NCI-H2029 treated with DMSO at 0.1 percent for 48 hours (cell line): ENCODE measurements at regions not wholly inside any gene's neighbourhood (a gene's known extent, or its start where the extent isn't known, plus 50 kb on each side); places are given as distances from the start of the nearest gene placed in this dataset.

ENCODE experiments used
- DNase-seq: peaks from one replicate; lab custom pipeline; 2025; lab: John Stamatoyannopoulos, UW

- DNase-seq, result no peak
Observed at GRCh38 chr17:79396696-79397095, 214.2 kb downstream of the RBFOX3 start.

DNA sequence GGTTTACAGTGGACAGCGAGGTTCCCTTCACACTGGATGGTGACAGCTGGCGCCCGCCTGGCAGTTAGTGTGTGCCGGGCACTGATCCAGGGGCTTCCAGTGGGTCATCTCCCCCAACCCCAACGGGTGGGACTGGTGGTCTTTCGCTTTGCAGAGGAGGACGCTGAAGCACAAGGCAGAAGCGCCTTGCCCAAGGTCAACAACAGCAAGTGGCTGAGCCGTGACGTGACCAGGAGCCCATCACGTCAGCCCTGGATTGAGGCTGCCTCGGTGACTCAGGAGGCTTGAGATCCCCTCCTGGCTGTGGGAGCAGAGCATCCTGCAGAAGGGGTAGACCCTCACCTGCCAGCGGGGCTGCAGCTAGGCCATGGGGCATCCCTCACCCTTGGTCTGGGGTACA, 215.3 kb downstream of the RBFOX3 start:
- DNase-seq, result no peak

GRCh38 chr17:79395066-79395465, 215.8 kb downstream of the RBFOX3 start:
- no peak for DNase-seq

GRCh38 chr17:79393358-79394052, 217.3 kb downstream of the RBFOX3 start:
- DNase-seq, result peak; percentile 16

DNA sequence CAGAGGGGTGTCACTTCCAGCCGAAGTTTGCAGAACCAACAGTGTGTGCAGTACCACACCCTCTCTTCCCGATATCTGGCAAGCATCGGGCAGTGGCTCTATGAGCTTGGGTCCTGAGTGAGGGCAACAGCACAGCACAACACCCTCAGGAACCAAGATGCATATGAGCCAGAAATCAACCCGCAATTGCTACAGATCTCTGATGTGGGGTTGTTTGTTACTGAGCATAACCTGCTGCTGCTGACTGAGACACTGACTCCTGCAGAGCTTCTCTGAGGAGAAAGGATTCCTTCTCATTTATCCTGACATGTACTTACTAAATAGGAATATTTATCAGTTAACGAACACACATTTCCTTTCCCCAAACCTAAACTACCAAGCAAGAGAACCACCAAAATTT, 218.3 kb downstream of the RBFOX3 start:
- DNase-seq, result no peak

DNA sequence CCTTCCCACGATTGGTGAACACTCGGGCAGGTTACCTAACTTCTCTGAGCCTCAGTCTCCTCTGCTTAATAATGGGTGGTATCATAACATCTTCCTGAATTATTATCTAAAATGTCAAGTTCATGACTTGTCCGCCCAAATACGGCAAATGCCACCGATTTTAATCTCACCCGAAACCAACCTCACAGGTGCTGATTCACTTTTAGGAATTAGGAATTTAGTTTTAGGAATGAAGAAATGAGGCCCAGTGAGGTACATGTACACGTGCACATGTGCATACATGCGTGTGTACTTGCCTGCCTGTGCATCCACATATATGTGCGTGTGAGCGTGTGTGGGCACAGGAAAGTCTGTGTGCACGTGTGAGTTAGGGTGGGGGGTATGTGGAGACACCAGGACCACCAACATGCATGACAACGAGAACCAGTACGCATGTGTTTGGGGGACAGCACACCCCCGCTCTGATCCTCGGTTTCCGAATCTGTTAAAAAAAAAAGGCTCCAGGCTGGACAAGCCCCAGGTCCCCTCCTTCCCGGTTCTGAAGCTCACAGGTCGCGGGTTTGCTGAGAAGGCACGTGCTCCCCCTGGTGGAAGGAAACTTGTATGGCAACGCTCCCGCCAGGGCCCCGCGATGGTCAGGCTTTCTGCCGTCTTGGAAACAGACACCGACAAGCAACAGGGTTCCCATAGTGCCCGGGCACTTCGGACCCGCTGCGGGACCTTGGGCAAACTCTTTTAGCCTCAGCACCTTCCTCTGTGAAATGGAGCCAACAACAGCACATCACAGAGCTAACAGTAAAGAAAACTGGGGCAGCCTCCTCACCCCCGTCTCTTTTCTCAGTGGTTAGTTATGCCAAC, 219.2 kb downstream of the RBFOX3 start:
- DNase-seq, result peak; percentile 41

DNA sequence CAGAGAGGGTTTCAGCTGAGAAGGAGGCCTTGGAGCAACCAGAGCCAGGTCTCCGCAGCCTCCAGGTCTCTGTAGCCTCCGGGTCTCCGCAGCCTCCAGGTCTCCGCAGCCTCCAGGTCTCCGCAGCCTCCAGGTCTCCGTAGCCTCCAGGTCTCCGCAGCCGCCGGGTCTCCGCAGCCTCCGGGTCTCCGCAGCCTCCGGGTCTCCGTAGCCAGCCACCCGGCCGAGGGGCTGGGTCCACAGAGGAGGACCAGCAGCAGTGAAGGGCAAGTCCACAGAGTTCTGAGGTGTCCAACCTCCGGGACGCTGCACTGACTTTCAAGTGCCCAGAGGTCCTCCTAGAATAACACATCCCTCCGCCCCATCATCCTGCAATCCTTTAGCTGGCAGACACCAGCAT, 221.0 kb downstream of the RBFOX3 start:
- no peak for DNase-seq

DNA sequence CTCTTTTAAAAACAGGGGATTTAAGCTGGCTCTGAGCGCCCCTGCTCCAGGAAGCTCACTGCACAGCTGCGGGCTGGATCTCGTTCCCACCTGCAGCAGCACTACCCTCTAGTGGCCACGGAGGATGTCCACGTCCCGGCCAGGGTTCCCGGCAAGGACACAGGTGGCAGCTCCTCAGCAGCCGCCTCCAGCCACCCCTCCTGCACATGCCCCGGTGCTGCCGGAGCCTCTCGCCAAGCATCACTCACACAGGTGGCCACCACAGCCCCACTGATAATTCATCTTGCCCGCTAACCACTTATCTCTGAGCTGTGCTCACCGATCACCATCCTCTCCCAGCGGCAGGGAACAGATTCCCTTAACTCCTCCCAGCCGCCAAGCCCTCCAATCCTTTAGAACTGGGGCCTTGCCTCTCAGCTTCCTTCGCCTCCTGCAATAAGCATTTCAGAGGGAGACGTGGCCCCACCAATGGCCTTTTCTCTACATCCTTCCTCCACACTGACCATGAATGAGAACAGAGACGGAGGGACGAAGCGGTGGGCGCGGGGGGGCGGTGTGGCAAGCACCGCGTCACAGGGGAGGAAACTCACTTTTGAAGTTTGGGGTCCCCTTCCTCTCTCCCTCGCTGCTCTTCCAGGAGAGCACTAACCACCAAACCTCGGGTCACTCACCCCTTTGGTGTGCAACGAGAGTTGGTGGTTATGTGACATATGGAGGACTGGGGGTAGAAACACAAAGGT, 222.1 kb downstream of the RBFOX3 start:
- DNase-seq, result no peak

- no peak for DNase-seq
Observed at GRCh38 chr17:79387783-79388182, 223.1 kb downstream of the RBFOX3 start.

DNA sequence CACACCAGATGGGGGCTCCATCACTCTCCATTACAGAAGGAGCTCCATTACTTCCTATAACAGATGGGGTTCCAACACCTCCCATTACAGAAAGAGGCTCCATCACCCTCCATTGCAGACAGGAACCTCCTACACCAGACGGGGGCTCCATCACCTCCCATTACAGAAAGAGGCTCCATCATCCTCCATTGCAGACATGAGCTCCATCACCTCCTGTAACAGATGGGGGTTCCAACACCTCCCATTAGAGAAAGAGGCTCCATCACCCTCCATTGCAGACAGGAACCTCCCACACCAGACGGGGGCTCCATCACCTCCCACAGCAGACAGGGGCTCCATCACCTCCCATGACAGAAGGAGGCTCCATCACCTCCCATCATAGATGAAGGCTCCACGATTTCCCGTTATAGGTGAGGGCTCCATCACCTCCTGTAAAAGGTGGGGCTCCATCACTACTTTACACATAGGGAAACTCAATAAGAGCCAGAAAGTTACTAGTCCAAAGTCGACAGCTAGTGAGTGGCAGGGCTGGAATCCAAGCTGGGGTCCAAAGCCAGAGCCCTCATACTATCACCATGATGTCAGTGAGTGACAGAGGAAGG, 224.8 kb downstream of the RBFOX3 start:
- no peak for DNase-seq

DNA sequence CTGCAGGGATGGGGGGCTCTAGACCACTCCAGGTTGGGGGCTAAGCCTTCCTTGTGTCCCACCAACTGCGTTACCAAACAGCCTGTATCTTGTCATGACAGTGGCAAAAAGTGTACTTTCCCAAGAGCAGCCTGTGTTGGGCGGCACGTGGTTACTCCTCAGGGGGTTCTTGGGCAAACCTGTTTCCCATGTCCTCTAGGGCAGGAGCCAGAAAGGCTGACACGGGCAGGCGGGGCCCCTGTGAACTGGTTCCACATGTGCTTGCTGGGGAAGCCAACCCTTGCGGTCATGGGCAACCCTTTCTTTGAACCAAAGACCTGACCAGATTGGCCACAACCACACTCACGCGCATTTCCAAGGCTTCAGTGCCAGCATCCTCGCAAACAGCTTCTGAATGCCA, 228.5 kb downstream of the RBFOX3 start:
- DNase-seq, result no peak

- no peak for DNase-seq
Observed at GRCh38 chr17:79379700-79380445, 231.0 kb downstream of the RBFOX3 start.

DNA sequence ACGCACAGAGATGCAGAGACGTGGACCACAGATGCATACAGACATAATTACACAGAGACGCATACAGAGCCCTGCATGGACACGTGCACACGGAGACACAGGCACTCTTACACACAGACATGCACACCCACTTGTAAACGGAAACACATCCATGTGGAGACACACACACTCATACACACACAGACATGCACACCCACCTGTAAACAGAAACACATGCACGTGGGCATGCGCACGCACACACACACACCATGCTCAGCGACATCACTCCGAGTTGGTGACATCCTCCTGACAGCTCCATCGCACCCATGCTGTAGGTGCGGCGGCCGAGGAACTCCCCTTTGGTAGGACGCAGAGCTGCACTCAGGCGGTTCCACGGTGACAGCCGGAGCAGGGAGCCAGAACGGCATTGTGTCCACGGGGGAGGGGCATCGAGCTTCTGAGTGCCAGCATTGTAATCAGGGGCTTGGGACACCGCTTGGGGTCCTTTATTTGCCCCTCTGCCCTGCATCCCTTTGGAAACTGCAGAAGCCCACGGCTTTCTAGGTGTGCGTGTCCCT, 233.5 kb downstream of the RBFOX3 start:
- no peak for DNase-seq

- DNase-seq, result no peak
Observed at GRCh38 chr17:79374807-79375206, 236.0 kb downstream of the RBFOX3 start.

GRCh38 chr17:79374087-79374689, 236.7 kb downstream of the RBFOX3 start:
- DNase-seq, result no peak

DNA sequence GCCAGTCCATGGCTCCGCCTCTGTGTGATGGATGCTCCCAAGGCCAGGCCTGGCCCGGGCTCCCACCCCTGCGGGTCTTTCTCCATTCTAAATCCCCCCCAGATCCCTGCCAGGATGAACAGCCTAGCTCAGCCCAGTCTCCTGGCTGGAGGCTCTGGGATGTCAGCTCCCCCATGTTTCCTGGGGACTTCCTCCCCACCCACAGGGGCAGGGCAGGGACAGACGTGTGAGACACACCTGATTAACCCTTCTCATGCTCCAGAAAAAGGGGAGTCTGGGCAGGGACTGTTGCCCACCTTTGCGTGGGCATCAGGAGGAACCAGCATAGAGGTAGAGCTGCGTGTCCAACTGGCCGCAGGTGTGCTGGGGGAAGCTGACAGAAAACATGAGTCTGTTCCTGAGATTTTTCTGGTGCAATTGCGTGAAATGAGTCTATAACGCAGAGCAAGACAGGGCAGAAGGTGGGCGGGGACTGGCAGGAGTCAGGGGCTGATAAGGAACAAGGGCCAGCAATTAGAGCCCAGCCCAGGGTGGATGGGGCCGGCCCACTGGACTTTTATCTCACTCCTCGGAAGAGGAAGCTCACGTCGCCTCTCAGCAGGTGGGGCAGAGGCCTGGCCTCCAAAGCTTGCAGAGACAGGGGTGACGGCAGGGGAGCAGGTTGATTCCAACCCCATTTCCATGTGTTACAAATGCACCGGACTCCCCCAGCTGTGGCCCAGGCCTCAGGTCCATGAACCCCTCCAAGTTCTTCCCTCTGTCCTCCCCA, 238.2 kb downstream of the RBFOX3 start:
- DNase-seq, result no peak

GRCh38 chr17:79371984-79372383, 238.9 kb downstream of the RBFOX3 start:
- DNase-seq, result no peak

GRCh38 chr17:79370594-79370993, 240.3 kb downstream of the RBFOX3 start:
- DNase-seq, result no peak

DNA sequence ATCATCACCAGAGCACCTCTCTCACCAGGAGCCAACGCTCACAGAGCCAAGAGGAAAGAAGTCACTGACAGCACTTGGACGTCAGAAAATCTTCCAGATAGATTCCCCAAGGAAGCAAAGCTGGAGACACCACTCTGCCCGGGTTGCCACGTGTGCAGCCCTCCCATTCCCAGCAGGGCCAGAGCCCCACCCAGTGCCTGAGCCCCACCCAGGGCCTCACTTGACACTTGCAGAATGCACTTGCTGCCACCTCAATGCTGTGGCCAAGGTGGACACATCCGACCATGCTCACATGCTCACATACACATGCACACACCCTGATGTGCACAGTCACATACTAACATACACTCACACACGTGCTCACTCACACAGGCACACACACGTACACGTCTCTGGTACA, 240.7 kb downstream of the RBFOX3 start:
- DNase-seq, result no peak

DNA sequence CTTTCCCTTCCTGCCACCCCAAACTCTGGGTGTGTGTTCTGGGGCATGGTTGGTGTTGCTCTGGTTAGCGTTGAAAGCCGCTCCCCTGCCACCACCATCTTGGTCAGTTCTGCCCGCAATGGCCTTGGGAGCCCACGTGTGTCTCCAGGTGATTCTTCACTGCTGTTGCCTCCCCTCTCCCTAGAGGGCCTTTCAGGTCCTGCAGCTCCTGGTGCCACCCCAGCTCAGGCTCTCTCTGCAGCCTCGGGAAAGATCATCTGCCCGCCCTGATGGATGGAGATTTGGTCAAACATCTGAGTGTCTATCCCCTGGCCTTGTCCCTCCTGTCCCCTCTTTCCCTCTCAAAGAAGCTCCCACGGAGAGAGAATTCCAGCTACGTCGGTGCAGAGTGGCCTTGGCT, 241.3 kb downstream of the RBFOX3 start:
- no peak for DNase-seq
